Lower leg skin (tissue), 3 donors: ENCODE measurements at regions not wholly inside any gene's neighbourhood (a gene's known extent, or its start where the extent isn't known, plus 50 kb on each side); places are given as distances from the start of the nearest gene placed in this dataset.

Source experiments
- POLR2A ChIP-seq, 2 donors: fragments of 450-650 bp; IDR thresholded peaks; one replicate each; pipeline ENCODE4 v1.6.1; 2016 to 2017; ENCODE audit warnings: antibody characterized with exemption in 2 of 2, mild to moderate bottlenecking in 1 of 2, moderate library complexity in 1 of 2
- TF ChIP-seq, protein P1 (sequence below), 3 donors: fragments of 450-650 bp; IDR thresholded peaks; one replicate each; pipeline ENCODE4 v1.5.1; 2016; ENCODE audit warnings: antibody characterized with exemption in 3 of 3, mild to moderate bottlenecking in 3 of 3, moderate library complexity in 2 of 3

DNA sequence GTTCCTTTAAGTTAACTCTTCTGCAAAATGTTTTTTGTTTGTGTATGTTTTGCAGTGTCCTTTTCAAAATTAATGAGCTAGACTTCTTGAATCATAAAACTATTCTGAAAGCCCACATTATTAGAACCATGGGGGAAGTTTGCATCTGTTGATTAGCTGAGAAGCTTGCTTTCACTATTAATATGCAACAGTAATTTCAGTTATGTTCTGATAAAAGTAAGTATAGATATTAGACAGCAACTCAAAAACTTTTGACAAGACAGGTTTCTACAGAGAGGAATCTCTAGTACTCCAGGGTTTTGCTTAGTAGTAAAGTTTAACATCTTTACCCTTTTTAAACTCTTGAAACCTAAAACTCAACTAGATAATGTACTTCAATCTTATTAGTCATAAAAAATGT lies 147.8 kb downstream of the UBE2E3 start:
- TF ChIP-seq, protein P1, sequence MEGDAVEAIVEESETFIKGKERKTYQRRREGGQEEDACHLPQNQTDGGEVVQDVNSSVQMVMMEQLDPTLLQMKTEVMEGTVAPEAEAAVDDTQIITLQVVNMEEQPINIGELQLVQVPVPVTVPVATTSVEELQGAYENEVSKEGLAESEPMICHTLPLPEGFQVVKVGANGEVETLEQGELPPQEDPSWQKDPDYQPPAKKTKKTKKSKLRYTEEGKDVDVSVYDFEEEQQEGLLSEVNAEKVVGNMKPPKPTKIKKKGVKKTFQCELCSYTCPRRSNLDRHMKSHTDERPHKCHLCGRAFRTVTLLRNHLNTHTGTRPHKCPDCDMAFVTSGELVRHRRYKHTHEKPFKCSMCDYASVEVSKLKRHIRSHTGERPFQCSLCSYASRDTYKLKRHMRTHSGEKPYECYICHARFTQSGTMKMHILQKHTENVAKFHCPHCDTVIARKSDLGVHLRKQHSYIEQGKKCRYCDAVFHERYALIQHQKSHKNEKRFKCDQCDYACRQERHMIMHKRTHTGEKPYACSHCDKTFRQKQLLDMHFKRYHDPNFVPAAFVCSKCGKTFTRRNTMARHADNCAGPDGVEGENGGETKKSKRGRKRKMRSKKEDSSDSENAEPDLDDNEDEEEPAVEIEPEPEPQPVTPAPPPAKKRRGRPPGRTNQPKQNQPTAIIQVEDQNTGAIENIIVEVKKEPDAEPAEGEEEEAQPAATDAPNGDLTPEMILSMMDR (IDR thresholded peaks at IDR 0.05) = no peak
- TF ChIP-seq POLR2A (IDR thresholded peaks at IDR 0.05) = no peak
